ENCODE measurements at regions not wholly inside any gene's neighbourhood (a gene's known extent, or its start where the extent isn't known, plus 50 kb on each side); places are given as distances from the start of the nearest gene placed in this dataset.
"Not testable (repeated sequence)": the region's sequence is repeated elsewhere in the genome, so short reads cannot be mapped to it uniquely, and the experiment has no call there.

- DNase-seq = no peak
These were observed 104.7 kb upstream of the COPS8 start for GRCh38 chr2:236980961-236981360.

- DNase-seq = no peak
These were observed 103.8 kb upstream of the COPS8 start for GRCh38 chr2:236981701-236982485.

GRCh38 chr2:236982693-236983455 is 102.8 kb upstream of the COPS8 start:
- DNase-seq = no peak

GRCh38 chr2:236984046-236984445 is 101.6 kb upstream of the COPS8 start:
- DNase-seq = no peak

- no peak for DNase-seq
These were observed 99.8 kb upstream of the COPS8 start for GRCh38 chr2:236985761-236986339.

- DNase-seq = no peak
These were observed 99.0 kb upstream of the COPS8 start for GRCh38 chr2:236986524-236987330.

GRCh38 chr2:236988216-236988615 is 97.5 kb upstream of the COPS8 start:
- DNase-seq = no peak

- no peak for DNase-seq
These were observed 96.7 kb upstream of the COPS8 start for GRCh38 chr2:236988690-236989624.

- no peak for DNase-seq
These were observed 95.1 kb upstream of the COPS8 start for GRCh38 chr2:236990552-236990951.

GRCh38 chr2:236991874-236992273 is 93.8 kb upstream of the COPS8 start:
- DNase-seq = no peak

- no peak for DNase-seq
These were observed 92.4 kb upstream of the COPS8 start for GRCh38 chr2:236993286-236993685.

GRCh38 chr2:236994361-236994760 is 91.3 kb upstream of the COPS8 start:
- DNase-seq = no peak

GRCh38 chr2:236997069-236997715 is 88.5 kb upstream of the COPS8 start:
- DNase-seq = no peak

- DNase-seq = no peak
These were observed 87.5 kb upstream of the COPS8 start for GRCh38 chr2:236998236-236998635.

- no peak for DNase-seq
These were observed 86.9 kb upstream of the COPS8 start for GRCh38 chr2:236998758-236999157.

- no peak for DNase-seq
These were observed 85.2 kb upstream of the COPS8 start for GRCh38 chr2:237000481-237000880.

- DNase-seq = not testable (repeated sequence)
These were observed 80.3 kb upstream of the COPS8 start for GRCh38 chr2:237005341-237005740.

- no peak for DNase-seq
These were observed 74.4 kb upstream of the COPS8 start for GRCh38 chr2:237011206-237011795.

GRCh38 chr2:237012004-237012403 is 73.7 kb upstream of the COPS8 start:
- DNase-seq = no peak

- no peak for DNase-seq
These were observed 73.0 kb upstream of the COPS8 start for GRCh38 chr2:237012577-237013267.

Measured in activated T-cell treated with anti-CD3 and anti-CD28 coated beads for 4 hours (primary cell).